H9 (cell line): ENCODE measurements at regions not wholly inside any gene's neighbourhood (a gene's known extent, or its start where the extent isn't known, plus 50 kb on each side); places are given as distances from the start of the nearest gene placed in this dataset.

ENCODE experiments used
- DNase-seq: peaks from one replicate; pipeline ENCODE4 v3.0.0-alpha.2; 2017
- H2AFZ ChIP-seq: one replicate; pipeline ENCODE4 v1.6.1; 2013; ENCODE audit warnings: mild to moderate bottlenecking, low read length, control low read depth, moderate library complexity
- H2AK5ac ChIP-seq: 2 replicates; pipeline ENCODE4 v1.6.1; 2013; ENCODE audit warnings: low read length, control low read depth, mixed read lengths; ENCODE audit not compliant: insufficient read length
- H2BK120ac ChIP-seq: one replicate; pipeline ENCODE4 v1.6.1; 2013; ENCODE audit warnings: low read depth, mild to moderate bottlenecking, low read length, control low read depth, inconsistent platforms; ENCODE audit not compliant: poor library complexity, severe bottlenecking
- H2BK12ac ChIP-seq: 2 replicates; pipeline ENCODE4 v1.6.1; 2013; ENCODE audit warnings: low read length, control low read depth, mixed read lengths, low read depth; ENCODE audit not compliant: insufficient read length
- H2BK15ac ChIP-seq: 2 replicates; pipeline ENCODE4 v1.6.1; 2013; ENCODE audit warnings: low read depth, low read length, control low read depth
- H2BK20ac ChIP-seq: one replicate; pipeline ENCODE4 v1.6.1; 2013; ENCODE audit warnings: low read depth, mild to moderate bottlenecking, low read length, control low read depth, inconsistent platforms; ENCODE audit not compliant: poor library complexity, severe bottlenecking
- H2BK5ac ChIP-seq: 2 replicates; pipeline ENCODE4 v1.6.1; 2013; ENCODE audit warnings: low read length, control low read depth, mixed read lengths; ENCODE audit not compliant: insufficient read length
- H3K14ac ChIP-seq: 2 replicates; pipeline ENCODE4 v1.6.1; 2013; ENCODE audit warnings: low read length, control low read depth; ENCODE audit not compliant: insufficient read depth
- H3K18ac ChIP-seq: 2 replicates; pipeline ENCODE4 v1.6.1; 2013; ENCODE audit warnings: low read depth, mild to moderate bottlenecking, mixed read lengths, low read length, control low read depth; ENCODE audit not compliant: insufficient read length
- H3K23ac ChIP-seq: 2 replicates; pipeline ENCODE4 v1.6.1; 2013; ENCODE audit warnings: low read length, control low read depth, mixed read lengths, low read depth; ENCODE audit not compliant: insufficient read length
- H3K23me2 ChIP-seq: 2 replicates; pipeline ENCODE4 v1.6.1; 2013; ENCODE audit warnings: low read depth, mild to moderate bottlenecking, mixed read lengths, low read length, control low read depth; ENCODE audit not compliant: insufficient read length, poor library complexity, severe bottlenecking
- H3K27ac ChIP-seq: 2 replicates; pipeline ENCODE4 v1.5.1; 2013; ENCODE audit warnings: low read length, control low read depth, mixed read lengths, low read depth; ENCODE audit not compliant: insufficient read length
- H3K27me3 ChIP-seq: 2 replicates; pipeline ENCODE4 v1.6.1; 2013; ENCODE audit warnings: low read length, control low read depth, inconsistent platforms; ENCODE audit not compliant: insufficient read depth
- H3K4ac ChIP-seq: 2 replicates; pipeline ENCODE4 v1.6.1; 2013; ENCODE audit warnings: low read depth, mild to moderate bottlenecking, control low read depth, inconsistent platforms, low read length, moderate library complexity
- H3K4me1 ChIP-seq: 2 replicates; pipeline ENCODE4 v1.6.1; 2013; ENCODE audit warnings: low read length, control low read depth, inconsistent platforms; ENCODE audit not compliant: insufficient read depth
- H3K4me2 ChIP-seq: 2 replicates; pipeline ENCODE4 v1.6.1; 2013; ENCODE audit warnings: low read length, control low read depth, mixed read lengths; ENCODE audit not compliant: insufficient read length, insufficient read depth
- H3K56ac ChIP-seq: 2 replicates; pipeline ENCODE4 v1.6.1; 2013; ENCODE audit warnings: low read depth, mild to moderate bottlenecking, mixed read lengths, low read length, control low read depth; ENCODE audit not compliant: insufficient read length
- H3K79me1 ChIP-seq: 2 replicates; pipeline ENCODE4 v1.6.1; 2013; ENCODE audit warnings: low read depth, mild to moderate bottlenecking, moderate library complexity, low read length, control low read depth, inconsistent platforms; ENCODE audit not compliant: insufficient read depth, poor library complexity, severe bottlenecking
- H3K79me2 ChIP-seq: 2 replicates; pipeline ENCODE4 v1.6.1; 2013; ENCODE audit warnings: low read length, control low read depth, inconsistent platforms; ENCODE audit not compliant: insufficient read depth
- H3K9ac ChIP-seq: 2 replicates; pipeline ENCODE4 v1.6.1; 2013; ENCODE audit warnings: low read length, control low read depth, mixed read lengths; ENCODE audit not compliant: insufficient read length; ENCODE audit errors: extremely low read depth
- H3K9me3 ChIP-seq: one replicate; pipeline ENCODE4 v1.6.1; 2013; ENCODE audit warnings: low read depth, low read length, inconsistent platforms; ENCODE audit not compliant: control insufficient read depth
- H3T11ph ChIP-seq: one replicate; pipeline ENCODE4 v1.6.1; 2013; ENCODE audit warnings: mild to moderate bottlenecking, low read length, control low read depth, inconsistent platforms
- H4K20me1 ChIP-seq: one replicate; pipeline ENCODE4 v1.6.1; 2013; ENCODE audit not compliant: control insufficient read depth, insufficient read length, insufficient read depth
- H4K5ac ChIP-seq: 2 replicates; pipeline ENCODE4 v1.6.1; 2013; ENCODE audit warnings: low read depth, mild to moderate bottlenecking, mixed read lengths, low read length, control low read depth; ENCODE audit not compliant: insufficient read length
- H4K8ac ChIP-seq: replicated peaks from 2 replicates; pipeline ENCODE4 v1.6.1; 2013; ENCODE audit warnings: low read length, control low read depth, mixed read lengths, low read depth; ENCODE audit not compliant: insufficient read length
- H4K91ac ChIP-seq: 2 replicates; pipeline ENCODE4 v1.6.1; 2013; ENCODE audit warnings: low read depth, mild to moderate bottlenecking, moderate library complexity, mixed read lengths, low read length, control low read depth; ENCODE audit not compliant: insufficient read length
- H3K27ac Mint-ChIP-seq, 3 experiments: 2 replicates in 2 of 3; 3 replicates in 1 of 3; pipeline ENCODE4 v1.8.0; 2020 to 2021; ENCODE audit warnings: mixed read lengths in 3 of 3, mild to moderate bottlenecking in 1 of 3, moderate library complexity in 1 of 3
- H3K27me3 Mint-ChIP-seq: 2 replicates; pipeline ENCODE4 v1.8.0; 2021; ENCODE audit warnings: low read depth, mild to moderate bottlenecking, moderate library complexity, mixed read lengths
- H3K36me3 Mint-ChIP-seq, 3 experiments: 2 replicates in 2 of 3; 3 replicates in 1 of 3; pipeline ENCODE4 v1.8.0; 2020 to 2021; ENCODE audit warnings: low read depth in 3 of 3, mixed read lengths in 3 of 3; ENCODE audit not compliant: insufficient read depth in 1 of 3
- H3K4me1 Mint-ChIP-seq, 2 experiments: 2 replicates each; pipeline ENCODE4 v1.8.0; 2020; ENCODE audit warnings: mixed read lengths in 2 of 2
- H3K4me3 Mint-ChIP-seq, 2 experiments: 2 replicates in 1 of 2; 3 replicates in 1 of 2; pipeline ENCODE4 v1.8.0; 2020 to 2021; ENCODE audit warnings: mild to moderate bottlenecking in 2 of 2, mixed read lengths in 2 of 2, moderate library complexity in 1 of 2
- H3K9me3 Mint-ChIP-seq, 2 experiments: 2 replicates in 1 of 2; 3 replicates in 1 of 2; pipeline ENCODE4 v1.8.0; 2020; ENCODE audit warnings: mild to moderate bottlenecking in 2 of 2, mixed read lengths in 2 of 2, moderate library complexity in 1 of 2
- CTCF ChIP-seq: fragments of 200-600 bp; sonication (generic); conservative IDR thresholded peaks from 3 replicates; pipeline ENCODE4 v1.8.0; 2021; ENCODE audit warnings: antibody characterized with exemption, mild to moderate bottlenecking
- WGBS: extraction: QIAGEN DNeasy Blood & Tissue Kit; methylation state at CpG from one replicate; pipeline ENCODE4 v1.1.7; 2013; ENCODE audit warnings: missing lambda C conversion rate, low lambda C conversion rate, mixed read lengths; ENCODE audit not compliant: insufficient read length; ENCODE audit errors: extremely low coverage; 5-methylcytosine and 5-hydroxymethylcytosine counted together

DNA sequence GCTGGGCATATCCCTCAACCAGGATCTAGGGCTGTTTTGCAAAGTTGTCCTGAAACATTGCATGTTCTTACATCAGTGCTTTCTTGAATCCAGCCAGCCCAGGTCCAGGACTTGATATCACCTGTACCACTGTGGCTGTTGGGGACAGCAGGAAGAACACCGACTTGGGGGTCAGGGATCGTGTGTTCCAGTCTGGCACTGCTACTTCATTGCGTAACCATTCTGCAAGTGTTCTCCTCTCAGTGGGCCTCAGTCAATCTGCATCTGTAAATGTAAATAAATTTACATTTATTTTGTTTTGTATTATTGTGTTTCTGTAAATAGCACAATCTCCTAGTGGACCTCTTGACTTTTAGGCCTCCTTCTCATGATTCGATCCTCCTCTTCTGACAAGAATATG, 167.3 kb downstream of the SUDS3 start:
- Histone ChIP-seq H2BK120ac (no peak overlapping the region), H2BK5ac (no peak overlapping the region), H4K8ac (no peak overlapping the region), H3K27me3 (no peaks in the 10 kb centered on the region), H4K91ac (no peak overlapping the region), H3K9me3 (no peaks in the 10 kb centered on the region), H3K23me2 (no peaks in the 10 kb centered on the region), H3K18ac (no peak overlapping the region), H2BK15ac (no peak overlapping the region), H4K5ac (no peak overlapping the region), H3K4me1 (0 out of 2 replicates have a peak, but pooled peaks cover 11% of the 10 kb centered on the region), H3K23ac (no peak overlapping the region), H3K79me2 (no peaks in the 10 kb centered on the region), H3T11ph (no peak overlapping the region), H2BK20ac (no peak overlapping the region), H3K14ac (no peak overlapping the region), H3K27ac (no peak overlapping the region), H4K20me1 (no peaks in the 10 kb centered on the region), H2BK12ac (no peak overlapping the region), H3K9ac (no peak overlapping the region), H3K79me1 (no peaks in the 10 kb centered on the region), H3K4me2 (no peak overlapping the region), H3K4ac (no peak overlapping the region), H3K56ac (no peak overlapping the region), H2AK5ac (no peak overlapping the region), H2AFZ (no peak overlapping the region)
- H3K4me3 Mint-ChIP-seq = no peak overlapping the region
- H3K9me3 Mint-ChIP-seq = peaks cover 8% of the 10 kb centered on the region in 2 experiments; a peak in 4 of 5 replicates
- no CpG with 5 or more reads among the region's 4 CpGs for WGBS
- no peak for DNase-seq
- TF ChIP-seq CTCF = no peak
- peaks cover 20 to 29% of the 10 kb centered on the region in 2 experiments for H3K4me1 Mint-ChIP-seq
- no peaks in the 10 kb centered on the region; a peak in 1 of 7 replicates for H3K36me3 Mint-ChIP-seq
- no peak overlapping the region; a peak in 1 of 7 replicates for H3K27ac Mint-ChIP-seq
- peaks cover 3% of the 10 kb centered on the region; the same call in 1 of the 2 replicates for H3K27me3 Mint-ChIP-seq
